DOHH2 (cell line): ENCODE measurements at regions not wholly inside any gene's neighbourhood (a gene's known extent, or its start where the extent isn't known, plus 50 kb on each side); places are given as distances from the start of the nearest gene placed in this dataset.

Source experiments
- H3F3A ChIP-seq: fragments of 200-600 bp; sonication (generic), shearing (Covaris generic); 2 replicates; pipeline ENCODE4 v1.6.0; 2016; ENCODE audit warnings: antibody characterized with exemption, mild to moderate bottlenecking; ENCODE audit not compliant: control insufficient read depth, insufficient read depth
- H3K27ac ChIP-seq: fragments of 200-600 bp; sonication (generic); 2 replicates; pipeline ENCODE4 v1.5.1; 2014; ENCODE audit warnings: low read depth, mild to moderate bottlenecking, low read length, moderate library complexity
- H3K27me3 ChIP-seq: fragments of 200-600 bp; sonication (generic); 2 replicates; pipeline ENCODE4 v1.6.1; 2014; ENCODE audit warnings: mild to moderate bottlenecking, low read length, mixed read lengths; ENCODE audit not compliant: control insufficient read depth
- H3K36me3 ChIP-seq: fragments of 200-600 bp; sonication (generic); 2 replicates; pipeline ENCODE4 v1.6.1; 2014; ENCODE audit warnings: mild to moderate bottlenecking, low read length, moderate library complexity, mixed read lengths; ENCODE audit not compliant: control insufficient read depth
- H3K4me1 ChIP-seq: fragments of 200-600 bp; sonication (generic); 2 replicates; pipeline ENCODE4 v1.6.1; 2014; ENCODE audit warnings: mild to moderate bottlenecking, low read length, mixed read lengths; ENCODE audit not compliant: control insufficient read depth
- H3K4me2 ChIP-seq: fragments of 200-600 bp; sonication (generic); 2 replicates; pipeline ENCODE4 v1.6.0; 2014; ENCODE audit warnings: mild to moderate bottlenecking, low read length, moderate library complexity
- H3K4me3 ChIP-seq: fragments of 200-600 bp; sonication (generic); 2 replicates; pipeline ENCODE4 v1.5.1; 2014; ENCODE audit warnings: mild to moderate bottlenecking, low read length, mixed read lengths
- H3K79me2 ChIP-seq: fragments of 200-600 bp; sonication (generic); 2 replicates; pipeline ENCODE4 v1.6.1; 2014; ENCODE audit warnings: mild to moderate bottlenecking, low read length, mixed read lengths; ENCODE audit not compliant: control insufficient read depth
- H3K9me2 ChIP-seq: fragments of 200-600 bp; sonication (generic); replicated peaks from 2 replicates; pipeline ENCODE4 v1.6.1; 2014; ENCODE audit warnings: mild to moderate bottlenecking, low read length, mixed read lengths; ENCODE audit not compliant: control insufficient read depth
- H3K9me3 ChIP-seq: fragments of 200-600 bp; sonication (generic); 2 replicates; pipeline ENCODE4 v1.6.1; 2014; ENCODE audit warnings: antibody characterized with exemption, low read length, mixed read lengths; ENCODE audit not compliant: control insufficient read depth, insufficient read depth
- H4K20me1 ChIP-seq: fragments of 200-600 bp; sonication (generic); 2 replicates; pipeline ENCODE4 v1.6.0; 2014; ENCODE audit warnings: low read depth, mild to moderate bottlenecking, antibody characterized with exemption, low read length, moderate library complexity; ENCODE audit not compliant: control insufficient read depth, insufficient read depth
- CTCF ChIP-seq: fragments of 200-600 bp; sonication (generic); IDR thresholded peaks from one replicate; pipeline ENCODE4 v1.5.1; 2014; ENCODE audit warnings: antibody characterized with exemption, mild to moderate bottlenecking, low read depth, low read length; ENCODE audit not compliant: poor library complexity, severe bottlenecking
- EZH2phosphoT487 ChIP-seq: fragments of 200-600 bp; sonication (generic); IDR thresholded peaks from 2 replicates; pipeline ENCODE4 v1.6.1; 2017; ENCODE audit warnings: borderline replicate concordance, mild to moderate bottlenecking, antibody characterized with exemption, low read length, moderate library complexity, mixed read lengths

GRCh38 chr10:111725050-111725449 is 458.5 kb downstream of the GPAM start:
- no peaks in the 10 kb centered on the region for H3K36me3 ChIP-seq
- H4K20me1 ChIP-seq = no peaks in the 10 kb centered on the region
- TF ChIP-seq EZH2phosphoT487 (no peak), CTCF (no peak)
- H3K79me2 ChIP-seq = no peaks in the 10 kb centered on the region
- H3K4me2 ChIP-seq = no peak overlapping the region
- H3K27me3 ChIP-seq = no peaks in the 10 kb centered on the region
- H3K4me3 ChIP-seq = no peak overlapping the region
- no peaks in the 10 kb centered on the region for H3F3A ChIP-seq
- no peaks in the 10 kb centered on the region for H3K9me2 ChIP-seq
- H3K4me1 ChIP-seq = no peaks in the 10 kb centered on the region
- H3K9me3 ChIP-seq = no peaks in the 10 kb centered on the region
- H3K27ac ChIP-seq = no peak overlapping the region

GRCh38 chr10:111732166-111732785 is 451.3 kb downstream of the GPAM start:
- H3K4me3 ChIP-seq = no peak overlapping the region
- H3K9me3 ChIP-seq = no peaks in the 10 kb centered on the region
- no peaks in the 10 kb centered on the region for H3K4me1 ChIP-seq
- no peak overlapping the region for H3K27ac ChIP-seq
- H3K4me2 ChIP-seq = no peak overlapping the region
- H3K27me3 ChIP-seq = no peaks in the 10 kb centered on the region
- no peaks in the 10 kb centered on the region for H4K20me1 ChIP-seq
- no peak for TF ChIP-seq CTCF
- TF ChIP-seq EZH2phosphoT487 = no peak
- no peaks in the 10 kb centered on the region for H3K36me3 ChIP-seq
- H3K79me2 ChIP-seq = no peaks in the 10 kb centered on the region
- H3F3A ChIP-seq = no peaks in the 10 kb centered on the region
- no peaks in the 10 kb centered on the region for H3K9me2 ChIP-seq

DNA sequence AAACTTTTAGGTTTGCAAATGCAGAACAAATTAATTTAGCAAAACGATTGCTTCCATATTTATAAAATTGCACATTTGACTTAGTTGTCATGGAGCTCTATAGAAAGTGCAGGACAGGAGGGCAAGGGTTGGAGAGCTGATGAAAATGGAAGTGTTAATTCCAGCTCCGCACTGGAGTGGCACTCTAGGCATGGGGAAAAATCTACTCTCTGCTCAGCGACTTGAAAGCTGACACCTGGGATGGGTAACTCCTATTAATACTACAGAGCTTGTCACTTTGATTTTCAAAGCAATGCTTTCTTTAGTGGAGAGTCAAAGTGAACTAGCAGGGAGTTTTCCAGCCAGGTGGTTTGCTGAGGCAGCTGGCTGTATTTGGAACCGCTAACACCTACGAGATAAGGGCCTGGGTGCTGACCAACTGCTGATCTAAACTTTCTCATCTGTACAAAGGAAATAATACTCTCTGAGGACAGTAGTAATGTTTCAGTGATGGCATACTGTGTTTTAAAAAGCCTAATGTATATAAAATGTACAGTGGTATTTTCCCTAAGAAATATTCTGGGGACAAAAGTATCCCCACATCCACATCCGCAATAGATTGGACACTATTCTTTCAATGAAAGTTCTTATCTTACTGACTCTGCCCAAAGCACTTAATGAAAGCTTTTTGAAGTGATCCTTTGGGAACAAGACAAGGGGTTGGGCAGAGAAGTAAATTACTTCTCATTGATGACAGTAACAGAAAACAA is 444.3 kb downstream of the GPAM start:
- H4K20me1 ChIP-seq = no peaks in the 10 kb centered on the region
- H3K27ac ChIP-seq = no peak overlapping the region
- no peaks in the 10 kb centered on the region for H3K4me1 ChIP-seq
- H3K9me2 ChIP-seq = no peaks in the 10 kb centered on the region
- H3K9me3 ChIP-seq = no peaks in the 10 kb centered on the region
- no peaks in the 10 kb centered on the region for H3K79me2 ChIP-seq
- no peaks in the 10 kb centered on the region for H3K36me3 ChIP-seq
- TF ChIP-seq EZH2phosphoT487 = no peak
- TF ChIP-seq CTCF = no peak
- no peak overlapping the region for H3K4me2 ChIP-seq
- H3K4me3 ChIP-seq = no peak overlapping the region
- H3F3A ChIP-seq = no peaks in the 10 kb centered on the region
- H3K27me3 ChIP-seq = no peaks in the 10 kb centered on the region
